C4-2B (cell line): ENCODE measurements at regions not wholly inside any gene's neighbourhood (a gene's known extent, or its start where the extent isn't known, plus 50 kb on each side); places are given as distances from the start of the nearest gene placed in this dataset.

Source experiments
- CTCF ChIP-seq: fragments of 450-650 bp; conservative IDR thresholded peaks from 2 replicates; pipeline ENCODE4 v1.5.1; 2017; ENCODE audit warnings: mild to moderate bottlenecking
- ZFX ChIP-seq: fragments of 450-650 bp; IDR thresholded peaks from 2 replicates; pipeline ENCODE4 v1.6.1; 2017

- TF ChIP-seq CTCF (no peak), ZFX (no peak)
These were observed 394.0 kb downstream of the KCNRG start for GRCh38 chr13:50409220-50409619.
